ENCODE measurements at regions not wholly inside any gene's neighbourhood (a gene's known extent, or its start where the extent isn't known, plus 50 kb on each side); places are given as distances from the start of the nearest gene placed in this dataset.

DNA sequence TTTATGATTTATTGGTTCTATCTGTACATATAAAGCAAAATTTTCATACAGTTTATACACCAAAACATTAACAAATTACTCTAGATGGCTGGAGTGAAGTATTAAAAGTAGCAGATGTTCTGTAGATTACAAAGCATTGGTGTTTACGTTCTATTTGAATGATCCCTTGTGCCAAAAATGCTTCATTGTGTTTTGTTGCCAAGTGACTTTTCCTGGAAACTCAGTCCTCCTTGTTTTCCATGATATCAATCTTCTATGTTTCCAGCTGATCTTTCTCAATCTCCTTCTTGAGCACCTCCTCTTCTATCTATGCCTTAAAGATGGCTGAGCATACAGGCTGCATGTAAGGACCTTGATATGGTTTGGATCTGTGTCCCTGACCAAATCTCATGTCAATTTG, 263.6 kb upstream of the CTSO start:
- no peak for DNase-seq

DNA sequence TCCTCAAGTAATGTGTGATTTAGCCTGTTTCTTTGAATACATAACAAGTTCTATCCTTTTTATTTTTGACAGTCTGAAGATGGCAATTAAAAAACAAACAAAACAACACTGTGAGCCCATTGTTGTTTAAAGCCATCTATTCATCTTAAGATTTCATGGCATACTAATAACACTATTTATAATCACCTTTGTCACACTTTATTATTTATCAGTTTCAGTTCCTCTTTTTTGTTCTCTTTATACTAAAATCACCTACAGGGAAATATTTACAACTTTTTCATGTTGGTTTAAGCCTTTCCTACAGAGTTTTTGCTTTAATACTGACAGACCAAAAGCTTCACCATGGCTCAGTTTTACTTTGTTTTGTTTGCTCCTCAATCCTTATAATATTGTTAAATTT, 247.4 kb upstream of the CTSO start:
- DNase-seq = no peak

DNA sequence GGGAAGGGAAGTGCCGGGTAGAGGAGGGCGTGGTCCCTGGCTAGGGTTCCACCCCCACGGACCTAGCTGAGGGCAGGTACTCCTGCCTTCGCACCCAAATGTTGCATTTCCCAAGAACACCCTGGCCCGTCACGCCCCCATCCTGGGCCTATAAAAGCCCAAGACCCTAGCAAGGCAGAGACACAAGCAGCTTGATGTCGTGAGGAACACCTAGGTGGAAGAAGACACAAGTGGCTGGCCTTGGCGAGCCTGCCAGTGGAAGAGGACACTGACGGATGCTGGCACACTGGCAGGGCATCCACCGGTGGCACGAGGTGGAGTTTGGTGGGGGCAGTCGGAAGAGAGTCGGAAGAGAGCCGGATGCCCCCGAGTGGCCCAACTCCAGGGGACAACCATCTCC, 244.8 kb upstream of the CTSO start:
- DNase-seq = no peak

DNA sequence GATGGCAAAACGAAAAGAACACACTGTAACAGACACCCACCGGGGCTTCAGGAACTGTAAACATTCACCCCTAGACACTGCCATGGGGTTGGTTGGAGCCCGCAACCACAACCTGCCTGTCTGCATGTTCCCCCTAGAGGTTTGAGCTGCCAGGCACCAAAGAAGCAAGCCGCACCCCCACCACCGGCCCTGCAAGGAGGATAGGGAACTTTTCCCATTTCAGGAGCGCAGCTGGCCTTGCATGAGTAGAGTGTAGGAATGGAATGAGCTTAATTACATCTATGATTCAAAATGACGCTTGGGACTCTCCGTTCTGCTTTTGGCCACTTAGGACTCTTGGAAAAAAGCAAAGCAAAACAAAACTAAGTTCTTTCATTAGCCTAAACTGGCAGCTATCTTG, 243.6 kb upstream of the CTSO start:
- no peak for DNase-seq

DNA sequence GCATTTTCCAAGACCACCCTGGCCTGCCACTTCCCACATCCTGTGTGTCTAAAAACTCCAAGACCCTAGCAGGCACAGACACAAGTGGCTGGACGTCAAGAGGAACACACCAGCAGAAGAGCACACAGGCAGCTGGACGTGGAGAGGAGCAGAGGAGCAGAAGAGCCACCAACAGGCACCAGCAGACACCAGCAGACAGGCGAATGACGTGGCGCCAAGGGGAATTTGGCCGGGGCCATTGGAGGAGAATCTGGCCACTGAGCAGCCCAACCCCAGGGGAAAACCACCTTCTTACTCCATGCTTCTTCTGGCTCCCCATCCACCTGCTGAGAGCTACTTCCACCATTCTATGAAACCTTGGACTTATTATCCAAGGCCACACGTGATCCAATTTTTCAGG, 243.1 kb upstream of the CTSO start:
- DNase-seq = no peak

DNA sequence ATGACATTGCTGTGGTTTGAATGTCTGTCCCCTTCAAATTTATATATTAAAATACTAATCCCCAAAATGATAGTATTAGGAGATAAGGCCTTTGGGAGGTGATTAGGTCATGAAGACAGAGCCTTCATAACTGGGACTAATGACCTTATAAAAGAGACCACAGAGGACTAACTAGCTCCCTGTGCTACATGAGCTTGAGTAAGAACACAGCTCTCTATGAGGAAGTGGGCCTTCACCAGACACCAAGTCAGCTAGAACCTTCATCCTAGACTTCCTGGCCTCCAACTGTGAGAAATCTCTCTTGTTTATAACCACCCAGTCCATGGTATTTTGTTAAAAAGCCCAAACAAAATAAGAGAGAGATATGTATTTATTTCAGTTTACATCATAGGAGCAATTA, 242.2 kb upstream of the CTSO start:
- DNase-seq = no peak

DNA sequence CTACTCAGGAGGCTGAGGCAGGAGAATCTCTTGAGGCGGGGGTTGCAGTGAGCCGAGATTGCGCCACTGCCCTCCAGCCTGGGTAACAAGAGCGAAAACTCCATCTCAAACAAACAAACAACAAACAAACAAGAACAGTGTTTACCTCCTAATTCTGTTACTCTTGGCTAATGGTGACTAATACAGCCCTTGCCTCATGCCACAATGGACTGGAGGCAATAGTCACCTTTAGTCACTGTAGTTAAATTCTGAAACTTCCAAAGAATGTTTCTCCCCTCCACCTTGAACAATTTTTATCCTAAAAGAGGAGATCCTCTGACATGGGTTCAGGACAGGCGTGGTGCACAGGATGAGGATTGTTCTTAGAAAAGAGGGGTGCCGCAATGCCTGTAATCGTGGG, 241.2 kb upstream of the CTSO start:
- DNase-seq = no peak

DNA sequence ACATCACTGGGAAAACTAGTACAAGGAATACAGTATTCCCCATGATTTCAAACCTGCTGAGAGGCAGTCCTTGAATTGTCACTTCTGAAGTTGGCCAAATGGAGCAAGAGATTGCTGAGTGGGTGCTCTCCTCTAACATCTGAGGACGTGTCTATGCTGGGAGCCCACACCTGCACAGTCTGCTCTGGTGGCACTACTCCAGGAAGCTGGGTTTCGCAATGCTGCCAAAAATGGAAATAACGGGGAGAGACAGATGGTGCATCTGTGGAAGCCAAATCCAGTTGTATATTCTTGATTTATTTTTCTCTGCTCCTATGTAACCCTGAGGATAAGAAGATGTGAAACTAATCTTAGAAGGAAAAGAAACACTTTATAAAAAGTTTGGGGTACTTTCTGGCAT, 240.1 kb upstream of the CTSO start:
- no peak for DNase-seq

DNA sequence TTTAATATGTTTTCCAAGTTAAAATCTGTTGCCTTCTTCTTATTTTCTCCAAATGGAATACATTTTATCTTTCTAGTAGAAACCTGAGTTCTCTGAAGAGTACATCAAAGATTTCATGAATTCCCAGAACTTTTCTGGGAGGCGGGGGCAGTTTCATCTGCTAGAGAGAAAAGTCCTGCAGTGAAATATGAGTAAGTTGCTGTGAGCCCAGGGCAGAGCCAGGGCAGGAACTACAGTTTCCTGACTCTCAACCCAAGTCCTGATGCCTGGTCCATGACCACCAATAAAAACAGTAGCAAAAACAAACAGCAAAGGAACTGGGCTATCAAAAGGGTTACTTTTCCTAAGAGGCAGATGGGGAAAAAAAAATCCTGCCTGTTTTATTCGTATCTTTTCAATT, 239.4 kb upstream of the CTSO start:
- DNase-seq = no peak

DNA sequence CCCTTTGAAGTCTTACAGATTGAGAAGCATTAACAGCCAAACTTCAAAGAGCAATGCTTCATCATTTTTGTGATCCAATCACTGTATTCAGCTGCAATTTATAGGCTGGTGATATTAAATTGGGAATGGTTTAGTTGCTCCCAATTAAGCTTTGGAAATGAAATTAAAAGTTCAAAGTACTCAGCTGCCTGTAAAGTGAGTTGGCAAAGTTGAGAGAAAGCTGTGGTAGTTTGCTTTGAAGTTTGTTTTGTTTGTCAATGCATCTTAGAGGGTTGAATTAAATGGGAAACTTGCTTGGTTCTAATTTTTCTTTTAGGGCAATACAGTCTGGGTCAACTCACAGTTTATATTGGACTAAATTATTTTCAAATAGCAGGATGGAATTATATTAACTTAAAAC, 238.4 kb upstream of the CTSO start:
- DNase-seq = no peak

DNA sequence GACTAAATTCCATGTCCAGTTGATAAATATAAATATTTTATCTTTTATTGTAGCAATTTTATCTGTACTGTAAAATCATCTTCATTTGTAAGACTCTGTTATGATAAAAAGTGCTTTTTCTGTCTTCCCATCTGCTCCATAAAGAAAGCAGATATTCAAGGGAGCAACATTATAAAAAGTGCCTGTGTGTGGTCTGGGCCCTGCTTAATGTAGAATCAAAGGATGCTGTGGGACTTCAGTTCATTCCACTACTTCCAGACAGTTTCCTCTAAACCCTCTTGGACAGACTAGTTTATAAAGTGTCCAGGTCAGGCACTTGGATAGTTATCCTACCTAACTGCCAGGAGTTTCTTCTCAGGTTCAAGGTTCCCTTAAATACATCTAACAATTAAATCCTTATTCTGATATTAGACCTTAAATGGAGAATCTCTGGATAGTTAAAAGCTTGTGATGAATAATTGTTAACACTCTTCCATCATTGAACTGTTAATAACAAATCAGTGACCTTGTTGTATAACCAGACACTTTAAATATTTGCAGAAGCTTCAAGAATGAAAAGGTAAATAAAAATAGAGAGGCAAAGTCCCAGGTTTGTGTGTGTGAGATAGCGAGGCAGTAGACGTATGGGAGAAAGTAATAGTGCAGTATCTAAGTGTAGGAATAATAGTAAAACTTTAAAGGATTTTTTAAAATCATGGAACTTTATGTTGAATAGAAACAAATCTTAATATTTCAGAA, 237.5 kb upstream of the CTSO start:
- no peak for DNase-seq

DNA sequence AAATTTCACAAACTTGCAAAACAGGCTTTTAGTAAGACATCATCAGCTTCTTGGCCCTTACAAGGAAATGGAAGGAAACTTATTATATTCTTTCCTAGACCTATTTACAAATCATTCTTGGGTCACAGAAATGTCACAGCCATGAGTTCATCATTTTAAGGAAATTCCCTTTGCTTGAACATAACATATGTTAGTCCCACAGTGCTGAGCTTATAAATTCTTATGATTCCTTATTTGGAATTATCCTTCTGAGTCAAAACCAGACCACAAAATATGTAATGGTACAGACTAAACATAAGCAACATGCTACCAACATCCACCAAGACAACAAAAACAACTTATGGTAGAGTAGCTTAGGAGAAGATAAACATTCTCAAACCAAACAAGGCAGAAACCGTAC, 236.9 kb upstream of the CTSO start:
- no peak for DNase-seq

DNA sequence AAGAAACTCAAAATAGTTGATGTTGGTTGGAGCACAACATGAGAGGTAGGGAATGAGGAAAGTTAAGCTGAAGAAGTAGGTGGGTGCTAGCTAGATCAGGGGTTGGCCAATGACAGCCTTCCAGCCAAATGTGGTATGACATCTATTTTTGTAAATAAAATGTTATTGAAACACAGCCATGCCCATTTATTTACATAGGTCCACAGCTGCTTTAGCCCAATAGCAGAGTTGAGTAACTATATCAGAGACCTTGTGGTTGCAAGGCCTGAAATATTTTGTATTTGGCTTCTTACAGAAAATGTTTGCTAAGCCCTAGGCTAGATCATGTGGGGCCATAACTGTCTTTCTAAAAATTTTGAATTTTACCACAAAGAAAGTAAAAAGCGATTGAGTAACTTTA, 234.9 kb upstream of the CTSO start:
- DNase-seq = no peak

DNA sequence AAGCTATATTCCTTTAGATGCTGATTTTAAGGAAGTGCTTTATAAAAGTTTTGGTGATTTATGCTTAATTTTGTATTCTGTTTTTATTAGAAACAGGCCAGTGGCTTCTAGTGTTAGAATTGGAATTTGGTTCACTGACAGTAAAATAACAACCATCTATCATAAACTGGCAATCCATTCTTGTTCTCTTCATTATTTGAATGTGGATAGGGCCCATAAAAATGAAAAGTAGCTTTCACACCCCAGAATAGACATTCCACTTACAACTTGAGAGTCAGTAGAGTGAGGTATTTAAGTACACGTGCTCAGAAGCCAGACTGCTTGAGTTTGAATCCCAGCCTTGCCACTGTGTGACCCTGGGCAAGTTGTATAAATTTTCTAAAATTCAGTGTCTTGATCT, 232.4 kb upstream of the CTSO start:
- DNase-seq = no peak

DNA sequence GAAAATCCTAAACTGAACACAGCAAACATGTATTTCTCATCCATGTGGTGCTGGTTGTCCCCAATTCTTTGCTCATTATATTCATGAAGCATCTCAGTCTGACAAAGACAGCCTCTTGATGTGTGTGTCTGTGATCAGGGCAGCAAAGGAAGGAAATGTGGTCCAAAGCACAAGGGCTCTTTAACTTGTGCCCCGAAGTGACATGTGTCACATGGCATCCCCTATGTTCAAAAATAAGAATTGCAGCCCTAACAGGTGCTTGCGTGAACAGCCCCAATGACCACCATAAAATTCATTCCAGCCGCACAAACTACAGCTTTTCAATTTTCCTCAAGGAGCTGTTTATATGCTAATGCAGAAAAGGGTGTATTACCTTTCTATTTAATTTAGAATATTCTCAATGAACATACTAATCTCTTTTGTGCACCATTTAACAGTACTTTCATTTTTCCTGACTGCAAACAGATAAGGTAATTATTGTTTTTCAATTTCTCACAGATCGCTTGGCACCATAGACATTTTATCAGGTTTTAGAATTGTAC, 231.9 kb upstream of the CTSO start:
- DNase-seq = no peak

DNA sequence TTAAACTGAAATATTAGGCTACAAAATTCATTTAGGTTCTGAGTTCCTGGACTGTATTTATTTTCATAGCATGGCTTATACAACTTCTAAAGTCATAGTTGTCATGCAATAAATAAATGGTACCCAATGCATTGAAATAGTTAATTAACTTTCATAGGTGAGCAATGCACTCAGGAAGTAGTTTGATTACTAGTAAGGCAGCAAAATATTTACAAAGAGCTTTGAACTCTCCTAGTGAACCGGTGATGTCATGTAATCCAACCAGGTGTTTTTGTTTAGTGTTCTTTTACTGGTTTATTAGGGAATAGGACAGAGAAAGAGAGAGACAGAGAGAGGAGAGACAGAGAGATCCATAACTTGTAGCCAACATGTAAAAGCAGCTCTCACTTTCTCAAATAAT, 228.6 kb upstream of the CTSO start:
- DNase-seq = no peak

DNA sequence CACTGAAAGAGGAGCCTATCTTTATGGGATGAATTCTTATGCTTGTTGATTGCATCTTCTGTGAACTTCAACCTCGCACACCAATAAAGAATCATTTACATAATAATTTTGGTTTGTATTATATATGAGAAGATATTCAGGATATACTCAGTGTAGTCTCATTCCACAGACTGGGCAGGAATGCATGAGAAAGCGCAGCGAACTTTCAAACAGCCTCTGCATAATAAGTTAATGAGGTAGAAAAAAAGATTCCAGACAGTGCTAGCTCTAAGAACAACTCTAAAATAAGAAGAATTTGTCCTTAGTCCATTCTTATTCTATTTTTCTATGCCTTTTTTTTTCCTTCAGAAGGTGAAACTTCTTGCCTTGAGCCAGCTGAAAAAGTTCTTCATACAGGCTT, 224.3 kb upstream of the CTSO start:
- DNase-seq = no peak

DNA sequence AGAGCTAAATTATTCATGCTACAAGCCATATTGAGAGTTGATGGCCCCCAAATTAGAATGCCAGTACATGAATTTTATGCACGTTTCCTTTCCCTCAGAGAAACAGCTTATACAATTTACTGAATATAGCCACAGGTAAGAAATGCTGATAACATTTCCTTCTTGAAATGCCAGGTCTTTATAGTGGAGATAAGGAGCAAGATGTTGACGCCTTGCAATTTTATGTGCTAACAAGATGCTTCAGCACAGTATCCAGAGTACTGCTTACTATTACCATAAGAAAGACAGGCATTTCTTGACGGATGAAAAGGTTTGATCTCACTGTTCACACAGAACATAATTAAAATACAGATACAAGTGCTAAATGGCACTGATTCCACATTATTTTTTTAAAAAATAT, 223.2 kb upstream of the CTSO start:
- DNase-seq = no peak

DNA sequence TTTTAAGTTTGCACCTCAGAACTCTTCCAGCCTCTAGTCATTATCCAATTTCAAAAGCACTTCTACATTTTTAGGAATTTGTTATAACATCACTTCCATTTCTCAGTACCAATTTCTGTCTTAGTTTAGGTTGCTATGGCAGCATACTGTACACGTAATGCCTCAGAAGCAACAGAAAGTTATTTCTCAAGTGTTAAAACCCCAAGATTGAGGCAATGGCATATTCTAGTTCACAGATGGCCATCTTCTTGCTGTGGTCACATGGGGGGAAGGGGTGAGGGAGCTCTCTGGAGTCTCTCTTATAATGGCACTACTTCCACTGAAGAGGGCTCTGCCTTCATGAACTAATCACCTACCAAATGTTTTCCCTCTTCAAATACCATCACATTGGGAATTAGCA, 220.3 kb upstream of the CTSO start:
- no peak for DNase-seq

DNA sequence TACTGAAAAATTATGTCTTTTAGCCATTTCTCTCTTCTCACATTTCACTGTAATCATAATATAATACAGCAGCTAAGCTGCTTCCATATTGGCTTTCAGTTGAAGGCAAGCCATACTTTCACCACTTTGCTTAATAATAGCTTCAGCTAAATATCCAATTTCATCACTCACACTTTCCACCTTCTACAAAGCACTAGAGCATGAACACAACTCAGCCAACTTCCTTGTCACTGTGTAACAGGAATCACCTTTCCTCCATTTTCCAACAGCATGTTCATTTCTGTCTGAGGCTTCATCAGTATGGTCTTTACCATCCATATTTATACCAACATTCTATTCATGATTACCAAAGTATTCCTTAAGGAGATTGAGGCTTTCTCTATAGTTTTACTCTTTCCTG, 219.8 kb upstream of the CTSO start:
- DNase-seq = no peak

DNA sequence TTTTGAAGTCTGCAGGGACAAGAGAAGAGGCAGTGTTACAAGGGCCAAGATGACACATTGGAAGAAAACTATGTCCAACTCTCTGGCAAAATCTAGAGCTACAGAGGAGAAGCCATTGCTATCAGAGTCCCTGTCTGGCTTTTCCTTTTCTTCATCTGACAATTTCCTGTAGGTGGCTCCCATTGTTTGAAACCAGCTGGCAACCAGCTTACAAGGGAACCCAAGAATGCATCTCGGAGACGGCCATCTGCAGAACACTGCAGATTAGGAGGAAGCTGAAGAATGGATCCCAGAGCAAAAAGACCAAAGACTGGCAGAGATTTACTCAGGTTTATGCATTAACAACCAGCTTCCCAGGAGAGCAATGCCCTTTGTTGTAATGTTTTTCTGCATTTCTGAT, 216.2 kb upstream of the CTSO start:
- no peak for DNase-seq

DNA sequence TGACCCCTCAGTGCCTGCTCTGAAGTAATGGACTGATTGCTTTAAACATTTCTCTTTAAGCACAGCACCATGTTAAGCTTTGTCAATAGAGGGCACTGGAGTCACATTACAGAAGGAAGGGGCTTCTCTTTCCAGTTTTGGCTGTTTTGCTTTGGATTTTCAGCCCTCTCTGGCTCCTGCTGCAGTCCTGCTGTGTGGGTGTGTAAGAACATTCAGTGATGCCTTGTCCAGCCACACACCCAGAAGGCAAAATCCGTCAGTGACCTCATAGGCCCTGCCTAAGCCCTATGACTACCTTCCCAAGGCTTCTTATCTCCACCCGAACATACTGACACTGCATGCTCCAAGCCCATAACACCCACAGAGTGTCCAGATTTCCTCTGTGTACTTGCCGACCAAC, 215.3 kb upstream of the CTSO start:
- no peak for DNase-seq

DNA sequence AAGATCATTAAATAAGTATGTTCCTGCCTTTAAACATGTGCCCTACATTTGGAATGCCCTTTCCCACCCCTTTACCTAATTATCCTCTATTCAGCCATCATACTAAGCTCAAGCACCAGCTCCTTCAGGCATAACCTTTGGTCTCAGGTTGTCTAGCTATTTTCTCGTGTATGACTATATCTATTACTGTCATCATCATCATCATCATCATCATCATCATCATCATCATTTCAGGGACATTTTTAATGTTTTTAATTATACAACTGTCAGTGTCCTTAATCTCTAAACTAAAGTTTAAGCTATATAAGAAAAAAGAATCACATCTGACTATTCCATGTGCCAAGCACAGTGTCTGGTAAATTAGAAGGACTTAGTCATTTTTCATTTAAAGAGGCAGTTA, 214.6 kb upstream of the CTSO start:
- DNase-seq = no peak

DNA sequence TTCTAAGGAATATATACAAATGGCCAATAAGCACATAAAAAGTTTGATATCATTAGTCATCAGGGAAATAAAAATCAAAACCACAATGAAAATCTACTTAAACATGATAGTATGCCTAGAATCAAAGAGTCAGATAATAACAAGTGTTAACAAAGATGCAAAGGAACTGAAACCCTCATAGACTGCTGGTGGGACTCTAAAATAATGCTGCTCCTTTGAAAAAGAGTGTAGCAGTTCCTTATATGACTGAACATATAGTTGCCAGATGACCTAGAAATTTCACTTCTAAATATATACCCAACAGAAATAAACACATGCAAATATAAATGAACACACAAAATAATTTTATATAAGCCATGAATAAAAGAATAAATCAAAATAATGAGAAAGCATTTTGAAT, 205.1 kb upstream of the CTSO start:
- DNase-seq = no peak

DNA sequence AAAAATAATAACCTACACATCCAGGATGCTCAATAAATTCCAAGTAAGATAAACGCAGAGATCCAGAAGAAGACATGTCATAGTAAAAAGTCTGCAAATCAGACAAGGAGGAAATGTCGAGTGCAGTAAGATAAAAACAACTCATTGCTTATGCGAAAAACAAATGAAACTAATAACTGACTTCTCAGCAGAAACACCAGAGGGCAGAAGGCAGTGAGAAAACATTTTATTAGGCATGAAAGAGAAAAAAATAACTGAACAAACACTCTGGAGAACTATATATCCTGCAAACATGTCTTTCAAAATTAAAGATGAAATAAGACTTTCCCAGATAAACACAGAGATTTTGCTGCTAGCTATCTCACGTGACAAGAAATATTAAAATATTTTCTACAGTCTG, 201.3 kb upstream of the CTSO start:
- DNase-seq = no peak

All from activated gamma-delta T cell (primary cell).